22Rv1 (cell line): ENCODE measurements at regions not wholly inside any gene's neighbourhood (a gene's known extent, or its start where the extent isn't known, plus 50 kb on each side); places are given as distances from the start of the nearest gene placed in this dataset.

Experiments used
- ZFX ChIP-seq: fragments of 450-650 bp; IDR thresholded peaks from 2 replicates; pipeline ENCODE4 v1.6.1; 2017; ENCODE audit warnings: antibody characterized with exemption, borderline replicate concordance
- TF ChIP-seq, protein P1 (sequence below): fragments of 450-650 bp; IDR thresholded peaks from 2 replicates; pipeline ENCODE4 v1.5.1; 2017; ENCODE audit warnings: mild to moderate bottlenecking

DNA sequence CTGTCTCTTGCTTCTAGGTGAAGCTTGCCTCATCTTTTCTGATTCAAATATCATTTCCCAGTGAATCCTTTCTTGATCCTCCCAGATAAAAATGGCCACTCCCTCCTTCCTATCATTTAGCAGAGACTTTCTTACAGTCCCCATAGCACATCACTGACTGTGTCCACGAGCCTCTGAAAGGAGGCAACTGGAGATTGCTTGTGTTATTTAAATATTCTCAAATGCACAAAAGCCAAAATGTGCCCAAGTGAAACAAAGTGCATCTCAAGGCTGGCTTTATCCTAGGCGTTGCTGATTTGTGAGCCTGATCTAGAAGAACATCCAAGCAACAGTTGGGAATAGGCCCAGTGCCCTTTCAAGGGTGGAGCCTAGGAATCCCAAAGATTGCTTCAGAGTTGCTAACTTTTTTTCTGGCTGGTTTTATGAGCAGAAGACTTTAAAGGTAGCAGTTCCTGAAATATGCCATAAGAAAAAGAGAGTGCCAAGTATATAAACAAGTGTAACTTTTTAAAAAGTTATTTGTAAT, 393.6 kb downstream of the CD83 start:
- TF ChIP-seq, protein P1, sequence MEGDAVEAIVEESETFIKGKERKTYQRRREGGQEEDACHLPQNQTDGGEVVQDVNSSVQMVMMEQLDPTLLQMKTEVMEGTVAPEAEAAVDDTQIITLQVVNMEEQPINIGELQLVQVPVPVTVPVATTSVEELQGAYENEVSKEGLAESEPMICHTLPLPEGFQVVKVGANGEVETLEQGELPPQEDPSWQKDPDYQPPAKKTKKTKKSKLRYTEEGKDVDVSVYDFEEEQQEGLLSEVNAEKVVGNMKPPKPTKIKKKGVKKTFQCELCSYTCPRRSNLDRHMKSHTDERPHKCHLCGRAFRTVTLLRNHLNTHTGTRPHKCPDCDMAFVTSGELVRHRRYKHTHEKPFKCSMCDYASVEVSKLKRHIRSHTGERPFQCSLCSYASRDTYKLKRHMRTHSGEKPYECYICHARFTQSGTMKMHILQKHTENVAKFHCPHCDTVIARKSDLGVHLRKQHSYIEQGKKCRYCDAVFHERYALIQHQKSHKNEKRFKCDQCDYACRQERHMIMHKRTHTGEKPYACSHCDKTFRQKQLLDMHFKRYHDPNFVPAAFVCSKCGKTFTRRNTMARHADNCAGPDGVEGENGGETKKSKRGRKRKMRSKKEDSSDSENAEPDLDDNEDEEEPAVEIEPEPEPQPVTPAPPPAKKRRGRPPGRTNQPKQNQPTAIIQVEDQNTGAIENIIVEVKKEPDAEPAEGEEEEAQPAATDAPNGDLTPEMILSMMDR, result no peak
- TF ChIP-seq ZFX, result no peak
